Stimulated activated CD8-positive, alpha-beta memory T cell treated with anti-CD3 and anti-CD28 coated beads, Interleukin-15, amount 100 ng/mL, for 48 hours (primary cell): ENCODE measurements at regions not wholly inside any gene's neighbourhood (a gene's known extent, or its start where the extent isn't known, plus 50 kb on each side); places are given as distances from the start of the nearest gene placed in this dataset.
"Not testable (repeated sequence)": the region's sequence is repeated elsewhere in the genome, so short reads cannot be mapped to it uniquely, and the experiment has no call there.

Source experiments
- DNase-seq, 2 donors: peaks; one replicate each; pipeline ENCODE4 v3.0.0-alpha.2; 2020; ENCODE audit warnings: low read depth in 2 of 2

DNA sequence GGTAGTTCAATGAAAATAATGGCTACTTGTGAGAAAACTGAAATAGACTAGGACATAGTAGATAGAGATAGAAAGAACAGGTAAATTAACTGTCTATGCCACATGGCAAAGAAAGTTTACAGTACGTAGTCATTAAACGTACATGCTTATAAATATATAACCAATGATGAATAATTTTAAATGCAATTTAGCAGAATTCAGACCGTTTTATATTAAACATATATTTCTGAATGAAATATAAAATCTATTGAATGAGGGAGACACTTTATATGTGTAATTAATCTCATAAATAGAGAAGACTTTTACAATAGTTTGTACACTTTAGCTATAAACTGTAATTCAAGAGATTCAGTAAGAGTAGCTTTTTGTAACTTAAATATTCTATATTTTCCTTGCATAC is 124.4 kb upstream of the VPREB1 start:
- no peak for DNase-seq

DNA sequence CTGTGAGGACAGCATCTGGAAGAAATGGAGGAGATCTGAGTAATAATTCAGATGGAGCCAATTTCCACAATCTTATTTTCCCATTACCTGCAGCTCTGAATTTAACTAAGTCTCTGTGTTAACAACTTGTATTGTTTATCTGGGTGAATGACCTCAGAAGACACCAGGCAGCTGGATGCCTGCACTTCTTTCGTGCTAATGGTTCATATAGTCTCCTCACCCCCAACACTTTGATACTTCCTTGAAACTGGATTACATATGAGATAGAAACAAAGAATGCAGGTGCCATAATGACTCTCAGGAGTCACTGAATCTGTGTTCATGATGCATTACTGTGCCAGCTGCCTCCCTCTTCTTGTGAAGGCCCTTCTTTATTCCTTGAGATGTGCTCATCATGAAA is 125.6 kb upstream of the VPREB1 start:
- DNase-seq: no peak

DNA sequence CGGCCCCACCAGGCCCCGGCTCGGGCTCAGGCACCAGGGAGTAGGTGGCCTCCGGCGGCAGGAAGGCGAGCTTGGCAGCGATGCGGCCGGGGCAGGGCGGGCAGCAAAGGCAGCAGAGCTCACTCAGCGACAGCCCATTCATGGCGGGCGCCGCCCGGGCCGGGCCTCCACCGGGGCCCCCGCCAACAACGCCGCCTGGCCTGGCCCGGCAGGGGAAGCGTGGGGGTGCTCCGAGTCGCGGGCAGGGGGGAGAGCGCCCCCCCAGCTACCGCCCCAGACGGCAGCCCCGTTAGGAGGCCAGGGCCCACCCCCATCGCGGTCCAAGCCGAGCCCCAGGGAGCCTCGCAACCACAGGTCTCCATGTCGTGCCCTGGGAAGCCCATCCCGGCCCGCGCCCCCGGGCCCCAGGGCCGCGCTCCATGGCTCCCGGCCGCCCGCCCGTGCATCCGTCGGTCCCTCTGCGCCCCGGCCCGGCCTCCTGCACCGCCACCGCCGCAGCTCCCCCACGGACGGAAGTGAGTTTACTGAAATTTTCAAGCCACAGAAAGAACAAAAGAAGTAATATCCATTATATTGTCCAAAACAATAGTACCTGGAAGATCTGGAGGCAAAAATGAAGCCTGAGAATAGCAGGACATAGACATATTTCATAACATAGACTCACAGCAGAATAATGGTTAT is 126.6 kb upstream of the VPREB1 start:
- DNase-seq: not testable (repeated sequence)

- not testable (repeated sequence) for DNase-seq
These were observed 127.4 kb upstream of the VPREB1 start for GRCh38 chr22:22116997-22117770.

DNA sequence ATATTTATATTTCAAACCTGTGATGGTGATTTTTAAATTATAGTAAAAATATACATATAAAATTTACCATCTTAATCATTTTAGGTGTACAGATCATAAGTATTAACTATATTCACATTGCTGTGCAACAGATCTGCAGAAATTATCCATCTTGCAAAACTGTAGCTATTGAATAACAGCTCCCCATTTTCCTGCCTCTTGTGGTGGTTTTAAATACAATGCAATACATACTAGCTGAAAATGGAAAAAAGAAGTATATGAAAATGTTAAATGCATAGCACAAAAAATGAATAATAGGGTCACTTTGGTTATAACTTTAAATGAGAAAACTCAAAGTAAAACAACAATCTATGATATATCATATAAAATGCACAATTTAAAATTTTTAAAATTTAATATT is 130.9 kb upstream of the VPREB1 start:
- no peak for DNase-seq

DNA sequence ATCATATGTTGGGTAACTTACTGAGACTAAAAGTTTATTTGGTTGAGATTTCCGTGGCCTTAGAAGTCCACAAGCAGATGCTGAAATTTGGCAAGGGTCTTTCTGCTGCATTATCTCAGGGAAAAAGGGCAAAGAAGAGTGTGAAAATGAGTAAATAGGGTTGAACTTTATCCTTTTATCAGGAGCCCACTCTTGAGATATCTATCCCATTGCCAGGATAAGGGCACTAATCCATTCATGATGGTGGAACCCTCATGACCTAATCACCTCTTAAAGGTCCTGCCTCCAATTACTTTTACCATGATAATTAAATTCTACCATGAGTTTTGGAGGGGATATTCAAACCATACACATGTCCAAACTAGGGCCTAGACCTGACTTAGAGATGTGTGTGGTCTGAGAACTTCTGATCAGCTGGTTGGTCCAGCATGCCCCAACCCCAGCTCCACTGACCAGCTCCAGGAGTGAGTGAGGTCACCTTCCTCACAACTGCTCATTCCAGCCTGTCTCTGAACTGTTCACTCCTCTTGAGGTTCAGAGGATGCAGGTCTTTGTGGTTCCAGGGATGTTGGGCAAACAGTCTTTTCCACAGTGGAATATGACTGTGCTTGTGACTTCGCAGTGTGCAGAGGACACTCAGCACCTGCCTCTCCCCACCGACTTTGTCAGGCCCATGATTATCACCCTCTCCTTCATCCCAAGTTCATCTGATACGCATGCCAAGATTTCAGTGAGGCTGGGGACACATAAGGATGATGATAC is 130.1 kb upstream of the TOP3B start:
- DNase-seq: no peak

DNA sequence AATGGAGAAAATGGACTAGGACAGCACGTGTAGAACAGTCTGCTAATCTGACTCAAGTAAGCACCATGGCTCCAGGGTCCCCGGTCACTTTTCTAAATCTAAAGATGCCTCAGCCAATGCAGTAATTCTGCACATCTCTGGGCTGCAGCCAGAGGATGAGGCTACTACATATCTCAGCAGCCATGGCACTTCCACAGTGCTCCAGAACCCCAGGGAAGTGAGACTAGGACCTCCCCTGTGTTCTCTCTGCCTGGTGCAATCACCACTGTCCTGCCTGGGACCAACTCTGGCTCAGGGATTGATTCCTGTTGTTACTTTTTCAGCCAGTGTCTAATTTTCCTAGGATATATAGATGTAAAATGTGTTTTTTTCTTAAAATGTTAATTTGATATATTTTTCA is 129.4 kb upstream of the TOP3B start:
- no peak for DNase-seq

DNA sequence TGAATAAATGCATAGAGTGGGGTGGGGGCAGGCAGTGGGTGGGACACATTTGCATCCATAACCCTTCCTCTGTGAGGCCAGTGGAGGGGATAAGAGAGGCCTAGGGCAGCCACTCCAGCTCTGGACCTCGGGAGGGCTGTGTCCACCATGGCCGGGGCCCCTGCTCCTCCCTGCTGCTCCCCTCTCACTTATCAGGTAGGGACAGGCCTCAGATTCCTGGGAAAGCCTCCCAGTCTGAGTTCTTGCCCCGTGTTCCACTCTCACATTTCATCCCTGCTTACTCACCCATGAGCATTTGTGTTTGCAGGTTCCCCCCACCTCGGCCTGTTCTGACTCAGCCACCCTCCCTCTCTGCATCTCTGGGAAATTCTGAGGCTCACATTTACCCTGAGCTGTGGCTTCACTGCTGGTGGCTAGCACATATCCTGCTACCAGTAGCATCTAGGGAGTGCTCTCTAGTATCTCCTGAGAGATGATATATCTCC is 128.7 kb upstream of the TOP3B start:
- peak; percentile 40 to 44 for DNase-seq

GRCh38 chr22:22110548-22111266 is 128.1 kb upstream of the TOP3B start:
- DNase-seq: peak; percentile 32 to 34

GRCh38 chr22:22109693-22110466 is 127.3 kb upstream of the TOP3B start:
- DNase-seq: no peak

GRCh38 chr22:22106855-22107254 is 124.3 kb upstream of the TOP3B start:
- no peak for DNase-seq

DNA sequence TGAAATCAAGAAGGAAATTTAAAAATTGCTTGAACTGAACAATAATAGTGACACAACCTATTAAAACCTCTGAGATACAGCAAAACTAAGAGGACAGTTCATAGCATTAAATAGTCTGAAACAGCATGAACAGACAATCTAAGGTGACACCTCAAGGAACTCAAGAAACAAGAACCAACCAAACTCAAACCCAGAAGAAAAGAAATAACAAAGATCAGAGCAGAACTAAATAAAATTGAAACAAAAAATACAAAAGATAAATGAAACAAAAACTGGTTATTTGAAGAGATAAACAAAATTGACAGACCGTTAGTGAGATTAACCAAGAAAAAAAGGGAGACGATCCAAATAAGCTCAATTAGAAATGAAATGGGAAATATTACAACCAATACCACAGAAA is 122.8 kb upstream of the TOP3B start:
- no peak for DNase-seq

- DNase-seq: no peak
These were observed 120.7 kb upstream of the TOP3B start for GRCh38 chr22:22103078-22103875.

GRCh38 chr22:22099833-22100812 is 117.5 kb upstream of the TOP3B start:
- no peak for DNase-seq

GRCh38 chr22:22099194-22099486 is 116.6 kb upstream of the TOP3B start:
- no peak for DNase-seq

DNA sequence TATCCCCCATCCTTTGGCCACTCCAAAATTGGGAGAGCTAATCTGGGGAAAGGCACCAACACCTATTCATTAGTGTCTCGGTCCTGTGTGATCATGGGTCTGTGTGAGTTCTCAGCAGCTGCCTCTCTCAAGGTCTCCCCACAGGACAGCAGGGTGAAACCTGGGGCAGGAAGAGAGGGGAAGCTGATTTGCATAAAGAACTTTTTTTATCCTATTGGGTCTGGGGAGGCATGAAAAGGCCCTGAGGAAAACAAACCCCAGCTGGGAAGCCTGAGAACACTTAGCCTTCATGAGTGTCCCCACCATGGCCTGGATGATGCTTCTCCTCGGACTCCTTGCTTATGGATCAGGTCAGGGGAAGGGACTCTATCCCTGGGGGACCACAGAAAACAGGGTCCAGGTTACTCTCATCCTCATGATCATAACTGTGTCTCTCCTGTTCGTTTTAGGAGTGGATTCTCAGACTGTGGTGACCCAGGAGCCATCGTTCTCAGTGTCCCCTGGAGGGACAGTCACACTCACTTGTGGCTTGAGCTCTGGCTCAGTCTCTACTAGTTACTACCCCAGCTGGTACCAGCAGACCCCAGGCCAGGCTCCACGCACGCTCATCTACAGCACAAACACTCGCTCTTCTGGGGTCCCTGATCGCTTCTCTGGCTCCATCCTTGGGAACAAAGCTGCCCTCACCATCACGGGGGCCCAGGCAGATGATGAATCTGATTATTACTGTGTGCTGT is 116.0 kb upstream of the TOP3B start:
- no peak for DNase-seq

- no peak for DNase-seq
These were observed 115.2 kb upstream of the TOP3B start for GRCh38 chr22:22097727-22098228.

GRCh38 chr22:22094921-22095320 is 112.3 kb upstream of the TOP3B start:
- DNase-seq: no peak
